ENCODE measurements at regions not wholly inside any gene's neighbourhood (a gene's known extent, or its start where the extent isn't known, plus 50 kb on each side); places are given as distances from the start of the nearest gene placed in this dataset.

DNA sequence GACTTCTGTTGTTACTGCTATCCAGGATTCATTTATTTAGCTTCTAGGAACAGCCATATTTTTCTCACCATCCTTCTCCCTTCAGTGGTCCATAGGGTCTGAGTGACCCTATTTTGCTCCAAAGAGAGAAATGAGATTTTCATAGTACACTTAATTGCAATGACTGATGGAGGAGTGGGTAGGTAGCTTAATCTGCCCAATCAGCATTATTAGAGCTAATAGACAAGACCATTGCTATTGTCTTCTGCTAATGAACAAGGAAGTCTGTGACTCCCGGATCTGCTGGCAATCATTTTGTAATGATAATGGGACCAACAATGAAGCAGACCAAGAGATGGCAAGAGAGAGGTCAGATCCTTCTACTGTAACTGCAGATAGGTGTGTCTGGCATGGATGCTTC lies 271.4 kb upstream of the SLC7A11 start:
- 77 to 78% methylated on average over 1 of the region's 1 CpG for WGBS, 2 donors
- no peaks in the 10 kb centered on the region for H3K27me3 ChIP-seq (ENCODE audit: control insufficient read depth in 3 of 3, insufficient read depth in 3 of 3, low read length in 2 of 3)
- TF ChIP-seq, protein P1, sequence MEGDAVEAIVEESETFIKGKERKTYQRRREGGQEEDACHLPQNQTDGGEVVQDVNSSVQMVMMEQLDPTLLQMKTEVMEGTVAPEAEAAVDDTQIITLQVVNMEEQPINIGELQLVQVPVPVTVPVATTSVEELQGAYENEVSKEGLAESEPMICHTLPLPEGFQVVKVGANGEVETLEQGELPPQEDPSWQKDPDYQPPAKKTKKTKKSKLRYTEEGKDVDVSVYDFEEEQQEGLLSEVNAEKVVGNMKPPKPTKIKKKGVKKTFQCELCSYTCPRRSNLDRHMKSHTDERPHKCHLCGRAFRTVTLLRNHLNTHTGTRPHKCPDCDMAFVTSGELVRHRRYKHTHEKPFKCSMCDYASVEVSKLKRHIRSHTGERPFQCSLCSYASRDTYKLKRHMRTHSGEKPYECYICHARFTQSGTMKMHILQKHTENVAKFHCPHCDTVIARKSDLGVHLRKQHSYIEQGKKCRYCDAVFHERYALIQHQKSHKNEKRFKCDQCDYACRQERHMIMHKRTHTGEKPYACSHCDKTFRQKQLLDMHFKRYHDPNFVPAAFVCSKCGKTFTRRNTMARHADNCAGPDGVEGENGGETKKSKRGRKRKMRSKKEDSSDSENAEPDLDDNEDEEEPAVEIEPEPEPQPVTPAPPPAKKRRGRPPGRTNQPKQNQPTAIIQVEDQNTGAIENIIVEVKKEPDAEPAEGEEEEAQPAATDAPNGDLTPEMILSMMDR (IDR thresholded peaks at IDR 0.05; ENCODE audit: control extremely low read depth, extremely low read depth): no peak

DNA sequence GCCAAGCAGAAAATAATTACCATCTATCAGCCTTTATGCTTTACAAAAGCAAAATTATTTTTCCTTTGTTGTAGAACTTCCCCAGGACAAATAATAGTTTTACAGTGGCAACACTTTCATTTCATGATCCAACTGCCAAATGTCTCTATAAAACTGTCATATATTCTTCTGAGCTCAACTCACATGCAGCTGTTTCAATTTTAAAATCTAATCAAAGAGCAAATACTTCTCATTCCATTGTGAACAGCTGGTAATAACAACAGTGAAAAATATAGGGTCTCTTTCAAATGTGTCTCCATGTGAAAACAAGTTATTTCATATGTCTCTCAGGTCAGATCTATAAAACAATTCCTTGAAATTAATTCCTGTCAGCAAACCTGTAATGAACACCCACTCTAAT lies 270.6 kb upstream of the SLC7A11 start:
- no peak for ATAC-seq (ENCODE audit: insufficient read depth, low FRiP score)
- Histone ChIP-seq H3K4me1 (ENCODE audit: control insufficient read depth in 5 of 5, insufficient read depth in 5 of 5, low read length in 5 of 5) (no peaks in the 10 kb centered on the region), H3K9ac (ENCODE audit: insufficient read depth in 1 of 2, low read length in 2 of 2) (no peak overlapping the region), H3K4me3 (no peak overlapping the region), H3K9me3 (ENCODE audit: control insufficient read depth in 4 of 4, insufficient read depth in 3 of 4, low read length in 3 of 4) (no peaks in the 10 kb centered on the region), H3K27ac (ENCODE audit: low read depth in 1 of 2, low read length in 1 of 2) (no peak overlapping the region), H3K36me3 (ENCODE audit: control insufficient read depth in 4 of 4, insufficient read depth in 4 of 4, low read length in 4 of 4) (no peaks in the 10 kb centered on the region), H3K27me3 (ENCODE audit: control insufficient read depth in 3 of 3, insufficient read depth in 3 of 3, low read length in 2 of 3) (no peaks in the 10 kb centered on the region)
- TF ChIP-seq, protein P1 (IDR thresholded peaks at IDR 0.05; ENCODE audit: control extremely low read depth, extremely low read depth): no peak
- no peak for DNase-seq

More for the DNA sequence above, 271.4 kb upstream of the SLC7A11 start:
- H3K27ac ChIP-seq (ENCODE audit: low read depth in 1 of 2, low read length in 1 of 2): no peak overlapping the region
- ATAC-seq (ENCODE audit: insufficient read depth, low FRiP score): no peak
- H3K4me3 ChIP-seq: no peak overlapping the region
- no peak overlapping the region for H3K9ac ChIP-seq (ENCODE audit: insufficient read depth in 1 of 2, low read length in 2 of 2)
- no peak for DNase-seq
- no peaks in the 10 kb centered on the region for H3K9me3 ChIP-seq (ENCODE audit: control insufficient read depth in 4 of 4, insufficient read depth in 3 of 4, low read length in 3 of 4)
- H3K4me1 ChIP-seq (ENCODE audit: control insufficient read depth in 5 of 5, insufficient read depth in 5 of 5, low read length in 5 of 5): no peaks in the 10 kb centered on the region
- H3K36me3 ChIP-seq (ENCODE audit: control insufficient read depth in 4 of 4, insufficient read depth in 4 of 4, low read length in 4 of 4): no peaks in the 10 kb centered on the region

DNA sequence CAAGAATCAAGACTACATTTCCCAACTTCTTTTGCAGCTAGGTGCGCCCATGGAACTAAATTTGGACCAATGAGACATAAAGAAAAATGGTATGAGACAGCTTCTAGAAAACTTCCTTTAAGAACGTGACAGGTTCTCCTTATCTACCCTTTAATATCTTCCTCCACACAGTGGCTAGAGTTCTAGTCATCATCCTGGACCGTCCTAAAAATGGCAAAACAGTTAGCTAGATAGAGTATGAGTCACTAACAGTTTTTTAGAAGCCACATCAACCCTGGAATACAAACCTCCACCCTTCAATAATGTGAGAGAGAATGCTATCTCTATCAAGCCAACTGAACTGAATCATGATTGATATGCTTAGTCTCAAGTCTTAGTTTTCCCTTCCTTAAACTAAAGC lies 267.9 kb upstream of the SLC7A11 start:
- Histone ChIP-seq H3K4me3 (no peak overlapping the region), H3K9me3 (ENCODE audit: control insufficient read depth in 4 of 4, insufficient read depth in 3 of 4, low read length in 3 of 4) (no peaks in the 10 kb centered on the region), H3K4me1 (ENCODE audit: control insufficient read depth in 5 of 5, insufficient read depth in 5 of 5, low read length in 5 of 5) (no peaks in the 10 kb centered on the region), H3K9ac (ENCODE audit: insufficient read depth in 1 of 2, low read length in 2 of 2) (no peak overlapping the region), H3K27ac (ENCODE audit: low read depth in 1 of 2, low read length in 1 of 2) (no peak overlapping the region), H3K36me3 (ENCODE audit: control insufficient read depth in 4 of 4, insufficient read depth in 4 of 4, low read length in 4 of 4) (no peaks in the 10 kb centered on the region), H3K27me3 (ENCODE audit: control insufficient read depth in 3 of 3, insufficient read depth in 3 of 3, low read length in 2 of 3) (no peaks in the 10 kb centered on the region)
- TF ChIP-seq, protein P1 (IDR thresholded peaks at IDR 0.05; ENCODE audit: control extremely low read depth, extremely low read depth): no peak
- ATAC-seq (ENCODE audit: insufficient read depth, low FRiP score): no peak
- WGBS, 2 donors: 61 to 71% methylated on average over 3 of the region's 3 CpGs
- DNase-seq: no peak

DNA sequence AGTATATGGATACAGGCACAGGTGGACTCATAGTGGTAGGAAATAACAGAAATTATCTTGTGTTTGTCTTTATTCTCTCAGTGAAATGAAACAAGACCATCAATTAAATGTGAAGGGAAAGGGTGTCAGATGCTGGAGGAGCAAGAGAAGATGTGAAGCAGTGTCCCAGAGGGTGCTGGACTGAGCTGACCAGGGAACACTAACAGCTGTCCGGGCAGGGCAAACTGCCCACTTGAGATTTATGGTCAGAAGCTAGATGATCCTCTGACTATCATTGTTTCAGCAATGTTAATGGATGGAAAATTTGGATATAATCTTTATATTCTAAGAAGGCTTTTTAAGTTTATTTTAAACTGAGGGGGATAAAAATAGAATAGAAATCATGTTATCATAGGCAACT lies 267.2 kb upstream of the SLC7A11 start:
- Histone ChIP-seq H3K9ac (ENCODE audit: insufficient read depth in 1 of 2, low read length in 2 of 2) (no peak overlapping the region), H3K4me3 (no peak overlapping the region), H3K27me3 (ENCODE audit: control insufficient read depth in 3 of 3, insufficient read depth in 3 of 3, low read length in 2 of 3) (no peaks in the 10 kb centered on the region), H3K36me3 (ENCODE audit: control insufficient read depth in 4 of 4, insufficient read depth in 4 of 4, low read length in 4 of 4) (no peaks in the 10 kb centered on the region), H3K4me1 (ENCODE audit: control insufficient read depth in 5 of 5, insufficient read depth in 5 of 5, low read length in 5 of 5) (no peaks in the 10 kb centered on the region), H3K27ac (ENCODE audit: low read depth in 1 of 2, low read length in 1 of 2) (no peak overlapping the region), H3K9me3 (ENCODE audit: control insufficient read depth in 4 of 4, insufficient read depth in 3 of 4, low read length in 3 of 4) (no peaks in the 10 kb centered on the region)
- no peak for ATAC-seq (ENCODE audit: insufficient read depth, low FRiP score)
- WGBS, 2 donors: 31 to 78% methylated on average over 1 of the region's 1 CpG
- DNase-seq: no peak
- TF ChIP-seq, protein P1 (IDR thresholded peaks at IDR 0.05; ENCODE audit: control extremely low read depth, extremely low read depth): no peak
